Pons (tissue), 1 donor: ENCODE measurements at regions not wholly inside any gene's neighbourhood (a gene's known extent, or its start where the extent isn't known, plus 50 kb on each side); places are given as distances from the start of the nearest gene placed in this dataset.

Source experiments
- DNase-seq: peaks from one replicate; pipeline ENCODE4 v3.0.0-alpha.2; 2016; ENCODE audit warnings: low spot score

- DNase-seq, result no peak
These were observed 93.6 kb downstream of the MRPL36 start for GRCh38 chr5:1706021-1706420.

DNA sequence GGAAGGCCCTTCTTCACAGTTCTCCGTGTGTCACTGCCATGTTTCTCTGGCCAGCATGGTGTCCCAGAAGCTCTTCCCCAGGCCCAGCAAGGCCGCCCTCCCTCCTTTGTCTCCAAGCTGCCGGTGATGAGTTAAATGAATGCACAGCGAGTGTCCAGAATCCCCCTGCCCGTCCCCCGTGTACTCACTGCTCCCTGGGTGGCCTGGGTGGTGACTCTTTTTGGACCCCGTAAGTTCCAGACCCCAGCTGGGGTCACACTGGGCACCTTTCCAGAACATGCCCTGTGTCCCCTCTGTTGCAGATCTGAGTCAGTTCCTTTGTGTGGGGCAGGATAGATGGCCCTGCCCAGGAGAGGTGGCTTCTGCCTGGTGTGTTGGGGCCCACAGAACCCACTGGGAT, 95.0 kb downstream of the MRPL36 start:
- DNase-seq, result no peak

DNA sequence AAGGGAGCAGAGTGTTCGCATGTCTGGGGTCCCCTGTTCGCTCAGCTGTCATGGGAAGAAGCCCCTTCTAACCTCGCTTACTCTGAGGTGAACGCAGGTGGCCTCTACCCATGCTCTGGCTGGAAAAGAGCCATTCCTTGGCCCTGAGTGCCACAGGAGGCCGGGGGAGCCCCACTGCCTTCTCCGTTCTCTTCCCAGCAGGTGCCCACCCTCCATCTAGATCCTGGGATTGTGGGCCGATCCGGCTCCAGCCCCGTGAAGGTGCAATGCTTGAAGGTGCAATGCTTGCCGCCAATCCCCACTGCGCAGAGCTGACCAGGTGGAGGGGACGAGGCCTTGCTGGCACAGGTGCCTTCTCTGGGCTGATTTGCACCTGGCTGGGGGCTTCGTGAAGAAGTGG, 95.4 kb downstream of the MRPL36 start:
- DNase-seq, result no peak

DNA sequence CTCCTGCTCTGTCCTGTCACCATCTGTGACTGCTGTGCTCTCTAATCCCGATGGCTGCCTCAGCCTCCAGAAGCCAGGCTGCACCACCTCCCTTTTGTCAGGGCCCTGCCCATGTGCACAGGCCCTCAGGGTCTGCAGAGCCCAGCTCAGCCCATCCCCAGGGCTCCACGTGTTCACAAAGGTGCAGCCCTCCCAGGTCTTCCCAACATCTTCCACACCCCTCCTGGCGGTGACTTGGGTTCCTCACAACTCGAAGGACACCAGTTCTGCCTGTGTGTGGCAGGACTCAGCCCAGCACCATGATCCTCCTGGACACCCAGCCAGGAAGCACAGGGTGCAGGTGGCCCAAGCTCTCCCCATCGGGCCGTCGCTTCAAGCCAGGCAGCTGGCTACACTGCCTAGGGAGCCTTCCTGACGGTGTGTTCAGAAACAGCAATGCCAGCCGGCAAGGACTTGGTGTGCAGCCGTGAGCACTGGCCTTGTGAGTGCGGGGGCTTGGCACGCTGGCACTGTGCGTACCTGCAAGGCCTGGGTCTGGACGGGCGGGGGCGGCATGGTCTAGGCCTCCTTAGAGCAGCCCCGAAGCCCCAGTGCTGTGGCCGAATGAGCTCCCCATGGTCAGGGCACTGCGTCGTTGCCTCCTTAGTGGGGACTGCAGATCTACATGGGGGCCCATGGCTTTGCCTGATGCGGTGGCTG, 96.1 kb downstream of the MRPL36 start:
- DNase-seq, result no peak

DNA sequence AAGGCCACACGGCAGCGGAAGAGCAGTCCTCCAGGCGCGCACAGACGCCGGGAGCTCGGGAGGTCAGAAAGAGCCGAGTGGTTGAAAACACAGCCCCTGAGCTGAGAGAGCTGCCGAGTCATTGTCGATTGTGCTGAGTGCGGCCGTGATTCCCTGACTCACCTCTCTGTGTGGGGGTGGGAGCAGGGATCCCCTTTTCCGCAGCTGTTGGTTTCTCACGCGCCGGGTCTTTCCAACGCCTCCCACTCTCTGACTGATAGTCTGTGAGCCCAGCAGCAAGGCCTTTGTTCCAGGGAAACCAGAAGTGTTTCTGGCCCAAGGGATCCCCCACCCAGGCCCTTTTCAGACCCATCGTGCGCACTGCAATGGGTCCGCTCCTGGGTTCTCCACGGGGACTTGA, 97.3 kb downstream of the MRPL36 start:
- DNase-seq, result no peak

DNA sequence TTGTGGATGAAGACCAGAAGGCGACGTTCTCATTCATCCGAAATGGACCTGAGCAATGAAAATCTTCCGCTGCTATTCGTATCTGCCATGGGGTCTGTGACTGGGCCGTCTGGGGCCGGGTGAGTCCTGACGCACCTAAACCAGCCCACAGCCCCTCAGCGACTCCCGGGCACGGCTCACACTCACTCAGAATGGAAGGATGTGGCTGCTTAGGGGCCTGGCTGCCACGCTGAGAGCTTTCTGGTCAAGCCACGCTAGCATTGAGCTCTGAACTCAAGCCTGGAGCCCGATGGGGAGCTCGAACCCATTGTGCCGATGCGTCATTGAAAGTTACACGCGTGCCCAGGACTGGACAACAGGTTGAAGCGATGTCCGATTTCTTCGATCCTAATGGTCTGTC, 97.8 kb downstream of the MRPL36 start:
- DNase-seq, result no peak

DNA sequence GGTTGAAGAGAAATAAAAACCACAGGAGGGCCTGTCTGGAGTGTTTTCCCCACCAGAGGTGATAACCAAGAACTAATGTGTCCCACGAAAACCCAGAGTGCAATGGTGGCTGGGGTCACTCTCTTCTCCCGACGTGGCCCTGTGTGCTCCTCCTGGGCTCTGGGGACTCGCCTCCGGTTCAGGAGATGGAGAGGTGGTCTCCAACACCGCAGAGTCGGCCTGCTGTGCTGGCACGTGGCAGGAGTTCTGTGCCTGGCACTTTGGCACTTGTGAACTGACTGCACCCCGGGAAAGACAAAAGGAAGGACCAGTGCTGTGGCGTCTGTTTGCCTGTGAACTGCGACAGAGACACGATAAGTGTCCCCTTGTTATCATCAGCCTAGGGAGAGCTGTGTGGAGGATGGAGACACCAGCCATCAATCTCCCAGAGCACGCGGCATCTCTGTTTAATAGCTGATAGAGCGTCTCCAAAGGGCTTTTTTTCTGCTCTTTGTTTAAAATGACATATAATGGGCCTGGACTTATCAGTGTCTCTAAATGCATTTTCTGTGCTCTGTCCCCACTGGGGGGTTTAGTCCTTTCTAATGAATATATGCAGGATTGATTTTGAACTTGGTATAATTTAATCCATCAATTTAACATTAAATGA, 98.3 kb downstream of the MRPL36 start:
- no peak for DNase-seq

DNA sequence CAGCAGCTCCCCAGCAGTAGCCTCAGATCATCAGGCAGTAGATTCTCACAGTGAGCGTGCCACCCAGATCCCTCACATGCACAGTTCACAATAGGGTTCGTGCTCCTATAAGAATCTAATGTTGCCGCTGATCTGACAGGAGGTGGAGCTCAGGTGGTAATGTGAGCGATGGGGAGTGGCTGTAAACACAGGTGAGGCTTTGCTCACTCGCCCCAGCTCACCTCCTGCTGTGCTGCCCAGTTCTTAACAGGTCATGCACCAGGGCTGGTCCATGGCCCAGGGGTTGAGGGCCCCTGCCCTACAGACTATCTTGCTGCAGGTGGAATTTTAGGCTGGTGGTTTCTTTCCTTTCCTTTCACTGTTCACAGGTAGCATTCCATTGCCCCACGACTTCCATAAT, 100.2 kb downstream of the MRPL36 start:
- no peak for DNase-seq

DNA sequence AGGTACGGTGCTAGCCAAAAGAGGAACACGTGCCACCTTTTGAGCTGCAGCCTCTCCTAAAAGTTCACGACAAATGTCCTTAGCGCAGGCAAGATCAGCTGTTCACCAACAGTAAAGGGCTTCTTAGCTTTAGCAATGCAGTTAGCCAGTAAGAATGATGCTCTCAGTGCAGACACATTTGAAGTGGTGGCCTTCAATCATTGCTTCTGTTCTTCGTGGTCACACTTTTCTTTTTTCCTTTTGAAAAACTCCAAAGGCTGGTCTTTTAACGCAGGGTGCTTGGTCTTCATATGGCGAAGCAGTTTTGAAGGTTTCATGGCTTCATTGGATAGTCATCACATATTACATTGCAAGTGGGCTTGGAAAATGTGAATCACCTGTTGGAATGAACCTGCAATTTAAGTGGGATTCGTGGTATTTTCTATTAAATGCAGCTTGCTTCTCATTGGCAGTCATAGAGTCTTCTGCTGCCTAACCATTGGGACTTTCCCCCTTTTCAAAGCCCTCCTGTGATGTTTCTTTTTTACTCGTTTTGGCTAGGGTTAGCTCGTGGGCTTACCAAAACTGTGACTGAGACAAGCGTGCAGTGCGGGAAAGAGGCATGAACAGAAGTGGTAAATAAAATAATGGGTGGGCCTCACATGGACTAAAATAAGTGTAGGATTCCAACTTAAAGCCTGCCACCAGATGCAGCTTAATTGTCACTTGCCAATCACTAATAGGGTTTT, 100.9 kb downstream of the MRPL36 start:
- DNase-seq, result no peak

DNA sequence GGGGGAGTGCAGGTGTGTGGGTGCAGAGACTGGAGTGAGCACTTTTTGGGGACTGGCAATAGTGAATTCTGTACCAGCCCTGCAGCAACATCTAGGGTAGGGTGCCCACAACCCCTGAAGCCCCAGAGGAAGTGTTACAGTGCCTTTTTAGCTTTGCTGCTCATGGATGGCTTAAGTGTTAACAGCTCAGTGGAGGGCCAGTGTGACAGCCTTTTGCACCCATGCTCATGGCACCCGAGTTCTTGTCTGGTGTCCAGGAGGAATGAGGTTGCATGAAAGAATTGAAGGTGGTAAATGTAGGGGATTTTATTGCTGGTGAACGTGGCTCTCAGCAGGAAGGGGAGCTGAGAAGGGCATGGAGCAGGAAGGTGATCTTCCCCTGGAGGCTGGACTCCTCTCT, 107.3 kb downstream of the MRPL36 start:
- DNase-seq, result no peak

- DNase-seq, result no peak
These were observed 112.2 kb downstream of the MRPL36 start for GRCh38 chr5:1687301-1687970.

- DNase-seq, result no peak
These were observed 113.4 kb downstream of the MRPL36 start for GRCh38 chr5:1686016-1686802.

DNA sequence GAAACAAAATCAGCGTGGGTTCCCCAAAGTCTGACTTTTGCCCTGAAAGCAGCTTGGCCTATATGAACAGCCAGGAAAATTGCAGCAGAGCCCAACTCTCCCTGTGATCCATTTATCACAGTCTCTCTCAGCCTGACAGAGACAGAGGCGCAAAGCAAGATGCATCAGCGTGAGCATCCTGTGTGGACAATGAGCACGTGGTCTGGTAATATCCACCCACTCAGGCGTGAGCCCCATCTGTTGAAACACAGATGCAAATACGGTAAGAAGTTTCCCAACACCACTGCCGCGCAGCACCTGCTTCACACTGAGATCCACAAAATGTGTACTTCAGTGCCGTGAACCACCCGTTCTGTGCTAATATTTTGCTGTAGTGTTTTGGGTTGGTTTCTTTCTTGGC, 114.6 kb downstream of the MRPL36 start:
- DNase-seq, result no peak

GRCh38 chr5:1681955-1682354, 117.7 kb downstream of the MRPL36 start:
- DNase-seq, result no peak

- DNase-seq, result no peak
These were observed 126.5 kb downstream of the MRPL36 start for GRCh38 chr5:1673042-1673677.

DNA sequence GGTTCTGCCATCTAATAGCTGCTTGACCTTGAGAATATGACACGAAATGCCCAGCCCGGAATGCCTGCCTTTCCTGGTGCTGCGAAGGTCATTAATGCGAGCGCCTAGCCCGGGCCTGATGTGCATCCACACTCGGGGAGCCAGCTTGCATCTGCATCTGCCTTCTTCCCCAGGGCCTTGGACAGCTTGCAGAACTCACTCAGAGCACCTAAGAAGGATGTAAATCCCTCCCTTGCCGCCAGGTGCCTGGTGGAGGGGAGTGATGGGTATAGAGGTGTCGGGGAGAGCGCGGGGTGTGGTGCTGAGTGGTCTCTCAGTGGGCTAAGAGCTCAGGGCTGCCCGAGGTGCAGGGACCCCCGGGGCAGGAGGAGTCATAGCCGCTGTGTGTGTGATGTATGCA, 127.2 kb downstream of the MRPL36 start:
- no peak for DNase-seq

DNA sequence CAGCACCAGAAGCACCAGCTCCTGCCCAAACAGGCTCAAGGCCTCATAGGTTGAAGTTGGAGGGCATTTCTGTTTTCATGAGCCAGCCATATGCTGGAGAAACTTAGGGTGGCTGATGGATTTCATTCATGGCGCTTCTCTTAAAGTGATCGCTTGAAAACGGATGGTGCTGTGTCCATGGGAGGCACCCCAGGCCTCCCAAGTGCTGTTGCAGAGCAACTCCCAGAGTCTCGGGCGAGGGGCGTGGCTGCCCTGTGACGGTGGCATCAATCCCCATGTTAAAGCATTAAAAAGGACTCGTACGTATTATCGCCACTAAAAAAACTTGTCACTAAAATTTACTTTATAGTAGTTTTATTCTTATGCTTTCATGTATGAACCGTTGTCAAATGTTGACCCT, 128.3 kb downstream of the MRPL36 start:
- DNase-seq, result no peak

GRCh38 chr5:1670351-1670750, 129.3 kb downstream of the MRPL36 start:
- no peak for DNase-seq

GRCh38 chr5:1669276-1670155, 130.1 kb downstream of the MRPL36 start:
- no peak for DNase-seq

- DNase-seq, result no peak
These were observed 131.4 kb downstream of the MRPL36 start for GRCh38 chr5:1668141-1668721.
